ENCODE measurements at regions not wholly inside any gene's neighbourhood (a gene's known extent, or its start where the extent isn't known, plus 50 kb on each side); places are given as distances from the start of the nearest gene placed in this dataset.

- no peak for TF ChIP-seq CTCF (IDR thresholded peaks at IDR 0.05)
- no peak for TF ChIP-seq EP300 (IDR thresholded peaks at IDR 0.05)
Measured at GRCh38 chr15:66893294-66893693, 172.1 kb upstream of the SMAD3 start.

Data from upper lobe of left lung (tissue), 4 donors.